A673 (cell line): ENCODE measurements at regions not wholly inside any gene's neighbourhood (a gene's known extent, or its start where the extent isn't known, plus 50 kb on each side); places are given as distances from the start of the nearest gene placed in this dataset.

ENCODE experiments used
- BruUV-seq: library from RNA; stranded (reverse); fragments of 400-500 nt; replicated peaks from 2 replicates; lab custom pipeline; 2021; lab: Mats Ljungman, UMichigan
- CTCF ChIA-PET: fragments of 300-600 bp; sonication (Branson Sonifier 250); formaldehyde crosslinking; loops from one replicate; lab custom pipeline; 2022; ENCODE audit warnings: antibody characterized with exemption; lab: Charles Lee
- POLR2A ChIA-PET: fragments of 300-600 bp; sonication (Branson Sonifier 250); formaldehyde crosslinking; loops from one replicate; lab custom pipeline; 2022; ENCODE audit warnings: antibody characterized with exemption; ENCODE audit not compliant: low non-redundant PET; lab: Charles Lee
- DNase-seq: peaks from one replicate; pipeline ENCODE4 v3.0.0-alpha.2; 2015; ENCODE audit warnings: low spot score
- H3K27ac ChIP-seq: fragments of 200-600 bp; sonication (generic); 2 replicates; pipeline ENCODE4 v1.5.1; 2016; ENCODE audit warnings: mixed run types, low read depth, mild to moderate bottlenecking, mixed read lengths, antibody characterized with exemption, low read length; ENCODE audit not compliant: poor library complexity, severe bottlenecking
- H3K27me3 ChIP-seq: fragments of 200-600 bp; sonication (generic); replicated peaks from 2 replicates; pipeline ENCODE4 v1.6.1; 2017; ENCODE audit warnings: mixed run types, low read depth, mild to moderate bottlenecking, mixed read lengths, antibody characterized with exemption, low read length; ENCODE audit not compliant: insufficient read depth, poor library complexity
- H3K36me3 ChIP-seq: fragments of 200-600 bp; sonication (generic); 2 replicates; pipeline ENCODE4 v1.6.1; 2016; ENCODE audit warnings: mixed run types, mild to moderate bottlenecking, mixed read lengths, antibody characterized with exemption, low read length; ENCODE audit not compliant: insufficient read depth, poor library complexity, severe bottlenecking
- H3K4me1 ChIP-seq: fragments of 200-600 bp; sonication (generic); 2 replicates; pipeline ENCODE4 v1.6.1; 2017; ENCODE audit warnings: mixed run types, mild to moderate bottlenecking, mixed read lengths, antibody characterized with exemption, low read length; ENCODE audit not compliant: insufficient read depth, poor library complexity, severe bottlenecking
- H3K4me3 ChIP-seq: fragments of 200-600 bp; sonication (generic); 2 replicates; pipeline ENCODE4 v1.5.1; 2016; ENCODE audit warnings: low read depth, mixed run types, mild to moderate bottlenecking, mixed read lengths, low read length; ENCODE audit not compliant: poor library complexity, severe bottlenecking
- H3K9me3 ChIP-seq: fragments of 200-600 bp; sonication (generic); 2 replicates; pipeline ENCODE4 v1.6.1; 2016; ENCODE audit warnings: mixed run types, low read depth, mild to moderate bottlenecking, mixed read lengths, antibody characterized with exemption, low read length; ENCODE audit not compliant: poor library complexity, severe bottlenecking
- CTCF ChIP-seq: fragments of 300-800, 200-600 bp; sonication (generic); conservative IDR thresholded peaks from 2 replicates; pipeline ENCODE4 v1.5.1; 2017; ENCODE audit warnings: low read depth, mild to moderate bottlenecking, antibody characterized with exemption, low read length, moderate library complexity, mixed read lengths
- EZH2 ChIP-seq: fragments of 200-600 bp; sonication (generic); IDR thresholded peaks from 2 replicates; pipeline ENCODE4 v1.6.1; 2017; ENCODE audit warnings: borderline replicate concordance, low read depth, mild to moderate bottlenecking, mixed read lengths, antibody characterized with exemption, low read length; ENCODE audit not compliant: poor library complexity, severe bottlenecking
- intact Hi-C: fragments of 100-400 bp; cut with micrococcal nuclease; formaldehyde crosslinking; loops from one replicate; pipeline ENCODE4 v1.10.0; 2022; ENCODE audit not compliant: unreplicated experiment

GRCh38 chr6:88472851-88473525 is 306.8 kb upstream of the CNR1 start:
- peaks cover 6% of the 10 kb centered on the region for H3K27me3 ChIP-seq
- intact Hi-C loops = no loop called here
- ChIA-PET POLR2A (no interaction called here), CTCF (interaction anchor here (0.5 kb wide), 1 partner anchor 775 kb away, joined by 3 read pairs; no protein-coding TSS in a partner anchor)
- no peaks in the 10 kb centered on the region for H3K4me1 ChIP-seq
- DNase-seq = no peak
- TF ChIP-seq CTCF (no peak), EZH2 (no peak)
- H3K9me3 ChIP-seq = no peaks in the 10 kb centered on the region
- no peaks in the 10 kb centered on the region for H3K36me3 ChIP-seq
- H3K4me3 ChIP-seq = no peak overlapping the region
- H3K27ac ChIP-seq = no peak overlapping the region
- BruUV-seq = no TSS peak

- intact Hi-C loops = loop anchor here (10.0 kb wide), 2 partner anchors 525 to 1395 kb away; no protein-coding TSS in a partner anchor
- Histone ChIP-seq H3K4me3 (no peak overlapping the region), H3K27me3 (peaks cover 30% of the 10 kb centered on the region), H3K36me3 (no peaks in the 10 kb centered on the region), H3K9me3 (no peaks in the 10 kb centered on the region), H3K27ac (no peak overlapping the region), H3K4me1 (no peaks in the 10 kb centered on the region)
- no TSS peak for BruUV-seq
- TF ChIP-seq EZH2 (no peak), CTCF (no peak)
- ChIA-PET POLR2A (no interaction called here), CTCF (no interaction called here)
- no peak for DNase-seq
Measured at GRCh38 chr6:88459643-88460042, 293.5 kb upstream of the CNR1 start.

- intact Hi-C loops = no loop called here
- peaks cover 28% of the 10 kb centered on the region for H3K27me3 ChIP-seq
- H3K9me3 ChIP-seq = no peaks in the 10 kb centered on the region
- ChIA-PET CTCF (no interaction called here), POLR2A (no interaction called here)
- H3K4me1 ChIP-seq = no peaks in the 10 kb centered on the region
- no peak overlapping the region for H3K27ac ChIP-seq
- H3K4me3 ChIP-seq = no peak overlapping the region
- no peak for DNase-seq
- H3K36me3 ChIP-seq = no peaks in the 10 kb centered on the region
- TF ChIP-seq EZH2 (no peak), CTCF (no peak)
- BruUV-seq = no TSS peak
Measured at GRCh38 chr6:88459189-88459588, 293.0 kb upstream of the CNR1 start.
